ENCODE measurements at regions not wholly inside any gene's neighbourhood (a gene's known extent, or its start where the extent isn't known, plus 50 kb on each side); places are given as distances from the start of the nearest gene placed in this dataset.
A peak's percentile ranks its signal among the peaks of the same experiment; 100 is the strongest.
"Not testable (repeated sequence)": the region's sequence is repeated elsewhere in the genome, so short reads cannot be mapped to it uniquely, and the experiment has no call there.

- peak; percentile 23 for ATAC-seq
- intact Hi-C loops (cut with micrococcal nuclease), result not testable (repeated sequence)
- peak; percentile 30 for DNase-seq
Measured at GRCh38 chr15:30195355-30196008, 60.6 kb downstream of the GOLGA8T start.

- peak; percentile 64 for ATAC-seq
- intact Hi-C loops (cut with micrococcal nuclease), result not testable (repeated sequence)
- DNase-seq, result peak; percentile 43
Measured at GRCh38 chr15:30196009-30196375, 61.1 kb downstream of the GOLGA8T start.

- ATAC-seq; intact Hi-C loops (cut with micrococcal nuclease); DNase-seq: not testable (repeated sequence)
Measured at GRCh38 chr15:30196769-30197168, 61.9 kb downstream of the GOLGA8T start.

DNA sequence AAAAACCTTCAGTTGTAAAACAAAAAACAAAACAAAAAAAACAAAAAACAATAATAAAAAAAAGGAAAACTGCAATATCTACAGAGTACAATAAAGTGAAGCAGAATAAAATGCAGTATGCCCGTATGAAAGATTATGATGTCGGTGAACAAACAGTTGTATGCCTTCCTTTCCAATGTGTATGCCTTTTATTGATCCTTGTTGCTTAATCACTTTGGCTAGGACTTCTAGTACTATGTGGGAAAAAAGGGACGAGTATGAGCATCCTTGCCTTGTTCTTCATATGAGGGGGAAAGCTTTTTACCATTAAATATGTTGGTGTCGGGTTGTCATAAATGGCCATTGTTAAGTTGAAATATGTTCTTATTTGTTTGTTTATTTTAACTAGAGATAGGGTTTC lies 66.7 kb downstream of the GOLGA8T start:
- DNase-seq; ATAC-seq; intact Hi-C loops (cut with micrococcal nuclease): not testable (repeated sequence)

- ATAC-seq; intact Hi-C loops (cut with micrococcal nuclease); DNase-seq: not testable (repeated sequence)
Measured at GRCh38 chr15:30213733-30214132, 78.9 kb downstream of the GOLGA8T start.

- intact Hi-C loops (cut with micrococcal nuclease); ATAC-seq; DNase-seq: not testable (repeated sequence)
Measured at GRCh38 chr15:30221803-30222202, 87.0 kb downstream of the GOLGA8T start.

GRCh38 chr15:30222798-30223591 lies 88.1 kb downstream of the GOLGA8T start:
- intact Hi-C loops (cut with micrococcal nuclease); ATAC-seq; DNase-seq: not testable (repeated sequence)

DNA sequence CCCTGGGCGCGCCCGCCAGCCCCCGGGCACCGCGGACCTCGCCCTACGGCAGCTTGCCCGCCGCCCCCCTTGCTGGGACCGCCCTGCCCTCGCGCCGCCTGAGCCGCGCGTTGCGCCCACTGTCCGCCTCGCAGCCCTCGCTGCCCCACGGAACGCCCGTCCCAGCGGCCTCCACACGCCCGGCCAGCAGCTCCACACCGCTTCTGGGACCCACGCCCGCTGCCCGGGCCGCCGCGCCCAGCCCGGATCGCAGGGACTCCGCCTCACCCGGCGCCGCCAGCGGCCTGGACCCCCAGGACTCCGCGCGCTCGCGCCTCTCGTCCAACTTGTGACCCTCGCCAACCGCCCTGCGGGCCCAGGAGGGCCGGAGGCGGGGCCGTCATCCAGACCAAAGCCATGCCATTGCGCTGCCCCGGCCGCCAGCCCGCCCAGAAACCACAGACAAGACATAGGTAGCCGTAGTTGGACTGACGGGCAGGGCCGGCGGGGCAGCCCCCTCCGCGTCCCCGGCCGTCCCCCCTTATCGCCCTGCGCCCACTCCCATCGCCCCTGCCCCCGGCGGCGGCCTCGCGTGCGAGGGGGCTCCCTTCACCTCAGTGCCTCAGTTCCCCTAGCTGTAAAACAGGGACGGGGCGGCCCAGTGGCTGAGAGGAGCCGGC lies 90.5 kb downstream of the GOLGA8T start:
- ATAC-seq; intact Hi-C loops (cut with micrococcal nuclease): not testable (repeated sequence)
- peak; percentile 13 for DNase-seq

- DNase-seq; ATAC-seq; intact Hi-C loops (cut with micrococcal nuclease): not testable (repeated sequence)
Measured at GRCh38 chr15:30261432-30262141, 126.7 kb downstream of the GOLGA8T start.

DNA sequence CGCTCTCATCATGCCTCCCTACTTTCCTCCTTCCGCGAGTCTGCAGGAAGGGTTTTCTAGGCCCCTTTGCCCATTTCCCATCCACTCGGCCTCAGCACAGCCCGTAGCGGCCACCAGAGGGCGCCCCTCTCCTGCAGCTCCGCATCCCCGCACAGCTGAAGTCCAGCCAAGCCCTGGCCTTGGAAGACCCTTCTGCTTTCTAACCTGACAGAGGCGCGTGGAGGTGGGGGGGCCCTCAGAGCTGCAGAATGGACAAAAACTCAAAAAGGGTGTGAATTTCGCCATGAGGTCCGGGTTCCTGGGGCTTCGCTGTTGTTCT lies 127.2 kb downstream of the GOLGA8T start:
- DNase-seq; intact Hi-C loops (cut with micrococcal nuclease): not testable (repeated sequence)
- ATAC-seq, result peak; percentile 65

GRCh38 chr15:30264000-30264399 lies 129.1 kb downstream of the GOLGA8T start:
- intact Hi-C loops (cut with micrococcal nuclease); DNase-seq; ATAC-seq: not testable (repeated sequence)

GRCh38 chr15:30295150-30295844 lies 98.0 kb downstream of the CHRFAM7A start:
- ATAC-seq; intact Hi-C loops (cut with micrococcal nuclease): not testable (repeated sequence)

GRCh38 chr15:30303968-30304367 lies 89.4 kb downstream of the CHRFAM7A start:
- DNase-seq; ATAC-seq; intact Hi-C loops (cut with micrococcal nuclease): not testable (repeated sequence)

More at GRCh38 chr15:30295150-30295844, 98.0 kb downstream of the CHRFAM7A start:
- not testable (repeated sequence) for DNase-seq
